NCI-H524 (cell line): ENCODE measurements at regions not wholly inside any gene's neighbourhood (a gene's known extent, or its start where the extent isn't known, plus 50 kb on each side); places are given as distances from the start of the nearest gene placed in this dataset.
A peak's percentile ranks its signal among the peaks of the same experiment; 100 is the strongest.
"Not testable (repeated sequence)": the region's sequence is repeated elsewhere in the genome, so short reads cannot be mapped to it uniquely, and the experiment has no call there.

Source experiments
- DNase-seq, 2 experiments: peaks; one replicate each; lab custom pipeline; 2025; lab: John Stamatoyannopoulos, UW

DNA sequence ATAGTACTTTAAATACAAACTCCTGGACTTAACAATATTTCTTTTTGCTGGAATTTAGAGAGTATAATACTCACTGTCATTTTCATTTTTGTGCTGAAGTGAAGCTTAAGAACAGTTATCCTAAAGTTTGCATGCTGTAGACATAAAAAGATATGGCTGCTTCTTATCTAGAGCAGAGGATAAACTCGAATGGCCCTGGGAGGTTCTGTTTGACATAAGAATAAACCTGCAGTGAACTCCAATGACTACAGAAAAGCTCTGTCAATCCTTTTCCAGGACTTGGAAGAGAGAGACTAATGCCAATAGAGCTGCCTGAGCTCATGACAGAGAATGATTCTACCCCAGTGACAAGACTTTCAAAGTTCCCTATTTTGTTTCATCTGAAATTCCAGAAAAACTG lies 1017.8 kb upstream of the MIR17HG start:
- DNase-seq = no peak

DNA sequence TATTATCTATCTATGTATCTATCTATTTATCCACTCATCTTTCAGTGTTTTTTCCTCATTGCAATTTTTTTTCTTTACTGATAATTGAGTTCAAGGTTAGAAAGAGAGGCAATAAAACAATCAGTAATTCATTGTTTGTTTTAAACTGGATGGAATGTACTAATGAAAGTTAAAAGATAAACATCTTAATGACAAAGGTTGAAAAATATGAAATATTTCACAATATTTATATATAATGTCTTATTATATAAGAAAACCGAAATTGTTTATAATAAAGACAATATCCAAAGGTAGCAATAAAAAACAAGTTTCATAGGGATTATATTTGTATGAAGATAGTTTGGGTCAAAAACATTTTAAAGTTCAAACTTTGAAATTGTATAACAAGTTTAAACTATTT lies 1015.5 kb upstream of the MIR17HG start:
- DNase-seq = no peak

DNA sequence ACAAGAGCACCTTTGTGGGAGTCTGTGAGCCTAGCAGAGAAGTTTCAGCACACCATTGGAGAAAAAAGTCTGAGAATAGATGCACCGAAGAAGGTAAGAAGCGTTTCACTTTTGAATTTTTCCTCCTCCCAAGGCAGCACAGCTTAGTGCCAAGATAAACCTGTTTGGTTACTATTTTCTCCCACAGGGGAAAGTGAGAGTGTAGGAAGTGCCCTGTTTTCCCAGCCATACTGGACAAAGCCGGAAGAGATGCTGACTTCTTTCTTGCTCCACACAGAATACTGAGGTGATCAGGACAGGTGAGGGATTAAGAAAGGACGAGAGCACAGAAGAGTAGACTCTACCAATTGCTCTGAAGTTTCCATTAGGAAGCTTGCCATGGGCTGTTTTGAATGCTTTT lies 1011.0 kb upstream of the MIR17HG start:
- DNase-seq = no peak

DNA sequence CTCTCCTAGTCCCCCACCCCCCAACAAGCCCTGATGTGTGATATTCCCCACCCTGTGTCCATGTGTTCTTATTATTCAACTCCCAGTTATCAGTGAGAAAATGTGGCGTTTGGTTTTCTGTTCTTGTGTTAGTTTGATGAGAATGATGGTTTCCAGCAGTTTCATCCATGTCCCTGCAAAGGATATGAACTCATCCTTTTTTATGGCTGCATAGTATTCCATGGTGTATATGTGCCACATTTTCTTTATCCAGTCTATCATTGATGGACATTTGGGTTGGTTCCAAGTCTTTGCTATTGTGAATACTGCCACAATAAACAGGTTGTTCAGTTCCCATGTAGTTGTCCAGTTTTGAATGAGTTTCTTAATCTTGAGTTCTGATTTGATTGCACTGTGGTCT lies 1006.1 kb upstream of the MIR17HG start:
- DNase-seq = not testable (repeated sequence)

DNA sequence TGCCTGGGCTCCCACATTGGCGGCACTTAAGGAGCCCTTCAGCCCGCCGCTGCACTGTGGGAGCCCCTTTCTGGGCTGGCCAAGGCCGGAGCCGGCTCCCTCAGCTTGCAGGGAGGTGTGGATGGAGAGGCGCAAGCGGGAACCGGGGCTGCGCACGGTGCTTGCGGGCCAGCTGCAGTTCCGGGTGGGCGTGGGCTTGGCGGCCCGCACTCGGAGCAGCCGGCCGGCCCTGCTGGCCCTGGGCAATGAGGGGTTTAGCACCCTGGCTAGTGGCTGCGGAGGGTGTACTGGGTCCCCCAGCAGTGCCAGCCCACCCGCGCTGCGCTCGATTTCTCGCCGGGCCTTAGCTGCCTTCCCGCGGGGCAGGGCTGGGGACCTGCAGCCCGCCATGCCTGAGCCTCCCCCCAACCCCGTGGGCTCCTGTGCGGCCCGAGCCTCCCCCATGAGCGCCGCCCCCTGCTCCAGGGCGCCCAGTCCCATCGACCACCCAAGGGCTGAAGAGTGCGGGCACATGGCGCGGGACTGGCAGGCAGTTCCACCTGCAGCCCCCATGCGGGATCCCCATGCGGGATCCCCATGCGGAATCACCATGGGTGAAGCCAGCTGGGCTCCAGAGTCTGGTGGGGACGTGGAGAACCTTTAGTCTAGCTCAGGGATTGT lies 998.9 kb upstream of the MIR17HG start:
- not testable (repeated sequence) for DNase-seq

DNA sequence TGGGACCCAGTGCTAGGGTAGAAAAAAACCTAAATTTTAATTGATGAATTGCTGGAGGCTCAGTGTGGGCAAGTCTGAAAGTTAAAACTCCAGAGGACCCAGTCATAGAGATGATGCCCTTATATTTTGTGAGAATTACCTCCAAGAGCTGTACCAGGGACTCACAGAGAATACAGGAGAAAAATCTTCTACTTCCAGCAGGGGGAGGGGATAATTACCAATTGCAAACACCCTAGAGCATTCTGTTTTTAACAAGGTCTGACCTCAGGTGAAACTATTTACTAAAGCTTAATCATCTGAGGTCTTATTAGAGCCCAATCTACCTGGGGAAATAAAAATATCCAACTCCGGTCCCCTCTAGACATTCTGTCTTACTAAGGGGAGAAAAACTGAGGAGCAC lies 994.7 kb upstream of the MIR17HG start:
- DNase-seq = no peak

DNA sequence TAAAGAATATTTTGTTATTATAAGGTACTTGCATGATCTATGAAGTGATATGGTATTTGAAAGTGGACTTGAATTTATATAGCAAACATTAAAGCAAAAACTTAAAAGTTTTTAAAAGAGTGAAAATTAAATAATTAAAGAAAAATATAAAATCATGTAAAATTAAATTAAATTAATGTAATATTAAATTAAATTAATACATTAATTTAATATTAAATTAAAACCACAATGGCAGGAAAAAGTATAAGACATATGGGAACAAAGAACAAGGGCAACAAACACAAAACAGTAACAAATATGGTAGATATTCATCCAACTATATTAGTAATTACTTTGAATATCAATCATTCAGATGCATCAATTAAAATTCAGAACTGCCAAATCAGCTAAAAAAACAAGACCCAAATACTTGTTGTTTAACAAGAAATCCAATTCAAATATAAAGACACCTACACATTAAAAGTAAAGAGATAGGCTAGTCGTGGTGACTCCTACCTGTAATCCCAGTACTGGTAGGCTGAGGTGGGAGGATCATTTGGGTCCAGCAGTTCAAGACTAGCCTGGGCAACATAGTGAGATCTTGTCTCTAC lies 992.2 kb upstream of the MIR17HG start:
- DNase-seq = no peak

DNA sequence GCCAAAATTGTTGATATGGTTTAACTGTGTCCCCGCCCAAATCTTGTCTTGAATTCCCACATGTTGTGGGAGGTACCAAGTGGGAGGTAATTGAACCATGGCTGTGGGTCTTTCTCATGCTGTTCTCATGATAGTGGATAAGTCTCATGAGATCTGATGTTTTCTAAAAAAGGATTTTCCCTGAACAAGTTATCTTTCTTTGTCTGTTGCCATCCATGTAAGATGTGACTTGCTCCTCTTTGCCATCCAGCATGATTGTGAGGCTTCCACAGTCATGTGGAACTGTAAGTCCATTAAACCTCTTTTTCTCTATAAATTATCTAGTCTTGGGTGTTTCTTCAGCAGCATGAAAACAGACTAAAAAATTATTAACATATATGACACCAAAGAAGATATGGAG lies 986.7 kb upstream of the MIR17HG start:
- no peak for DNase-seq

DNA sequence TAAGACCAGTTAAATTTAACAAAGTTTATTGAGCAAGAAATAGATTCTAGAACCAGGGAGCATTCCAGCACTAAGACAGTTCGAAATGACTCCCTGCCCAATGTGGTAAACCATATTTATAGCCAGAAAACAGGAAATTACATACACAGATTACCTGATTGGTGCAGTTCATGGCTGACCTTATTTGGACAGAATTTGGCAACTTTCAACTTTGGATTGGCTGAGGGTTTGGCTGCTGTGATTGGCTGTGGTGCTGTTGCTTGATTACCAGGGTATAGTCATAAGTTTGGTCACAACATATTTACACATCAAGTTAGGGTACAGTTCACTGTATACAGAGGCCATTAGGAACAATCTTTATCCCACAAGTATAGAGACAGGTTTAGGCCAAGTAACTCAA lies 984.8 kb upstream of the MIR17HG start:
- no peak for DNase-seq

DNA sequence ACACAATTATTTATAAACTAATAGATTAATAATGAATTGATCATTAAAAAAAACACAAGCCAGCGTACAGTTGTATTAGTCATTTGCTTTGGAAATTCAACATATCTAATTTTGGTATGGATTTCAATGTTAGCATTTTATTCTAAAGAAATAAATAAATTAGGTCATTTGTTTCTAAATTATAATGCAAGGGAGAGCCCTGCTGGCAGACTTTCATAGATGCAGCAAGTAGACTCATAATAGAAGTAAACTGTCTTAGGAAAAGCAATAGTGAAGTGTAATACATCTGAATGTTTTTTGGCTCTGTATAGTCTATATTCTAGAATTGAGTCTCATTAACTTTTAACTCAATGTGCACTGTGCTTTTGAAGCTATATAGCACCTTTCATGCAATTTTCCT lies 982.4 kb upstream of the MIR17HG start:
- peak in 1 of 2 experiments; percentile 3 for DNase-seq

DNA sequence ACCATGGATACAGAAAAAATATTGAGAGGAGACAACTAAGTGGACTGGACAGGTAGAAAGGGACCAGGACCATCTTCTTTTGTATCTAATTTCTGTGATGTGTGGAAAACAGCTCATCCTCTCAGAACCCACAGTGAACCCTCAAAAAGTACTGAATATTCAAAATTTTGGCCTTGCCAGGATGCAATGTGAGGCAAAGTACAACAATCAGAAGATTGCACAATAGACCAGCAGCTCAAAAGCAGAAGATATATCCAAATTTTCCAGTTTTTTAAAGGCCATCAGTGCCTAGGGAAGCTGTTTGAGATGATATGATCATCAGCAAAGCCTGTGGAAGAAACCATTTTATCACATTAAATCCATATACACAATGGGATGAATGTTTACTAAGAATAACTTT lies 973.3 kb upstream of the MIR17HG start:
- no peak for DNase-seq

DNA sequence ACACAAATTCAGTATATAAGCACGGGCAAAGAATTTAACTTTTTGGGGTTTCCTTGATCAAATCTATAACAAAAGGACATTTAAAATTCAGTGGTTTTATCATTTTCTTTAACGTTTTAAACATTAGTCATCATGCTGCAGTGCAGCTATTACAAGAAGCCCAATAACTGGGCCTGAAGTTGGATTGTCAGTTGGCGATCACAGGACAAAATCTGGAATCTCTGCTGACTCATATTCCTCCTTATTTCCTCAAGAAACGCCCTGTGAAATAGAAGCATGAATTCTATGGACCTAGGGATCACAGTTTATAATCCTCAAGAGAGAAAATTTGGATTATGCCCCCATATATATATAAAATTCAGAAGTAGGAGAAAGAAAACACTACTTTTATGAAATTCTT lies 971.6 kb upstream of the MIR17HG start:
- DNase-seq = no peak

DNA sequence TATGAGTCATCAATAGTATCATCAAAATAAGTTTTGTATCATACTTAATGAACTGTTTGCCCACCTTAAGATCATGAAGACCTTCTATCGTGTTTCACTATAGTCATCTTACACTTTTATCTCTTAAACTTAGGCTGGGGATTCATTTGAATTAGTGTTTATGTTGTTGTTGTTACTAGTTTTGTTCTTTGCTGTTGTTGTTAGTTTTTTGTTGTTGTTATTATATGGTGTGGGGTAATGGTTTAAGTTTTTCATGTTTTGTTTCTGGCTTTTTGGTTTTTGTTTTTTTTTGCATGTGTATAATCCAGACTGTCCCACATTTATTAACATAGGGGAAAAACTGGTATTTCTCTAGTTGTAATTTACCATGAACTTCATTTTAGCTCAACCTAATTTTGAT lies 965.1 kb upstream of the MIR17HG start:
- no peak for DNase-seq

DNA sequence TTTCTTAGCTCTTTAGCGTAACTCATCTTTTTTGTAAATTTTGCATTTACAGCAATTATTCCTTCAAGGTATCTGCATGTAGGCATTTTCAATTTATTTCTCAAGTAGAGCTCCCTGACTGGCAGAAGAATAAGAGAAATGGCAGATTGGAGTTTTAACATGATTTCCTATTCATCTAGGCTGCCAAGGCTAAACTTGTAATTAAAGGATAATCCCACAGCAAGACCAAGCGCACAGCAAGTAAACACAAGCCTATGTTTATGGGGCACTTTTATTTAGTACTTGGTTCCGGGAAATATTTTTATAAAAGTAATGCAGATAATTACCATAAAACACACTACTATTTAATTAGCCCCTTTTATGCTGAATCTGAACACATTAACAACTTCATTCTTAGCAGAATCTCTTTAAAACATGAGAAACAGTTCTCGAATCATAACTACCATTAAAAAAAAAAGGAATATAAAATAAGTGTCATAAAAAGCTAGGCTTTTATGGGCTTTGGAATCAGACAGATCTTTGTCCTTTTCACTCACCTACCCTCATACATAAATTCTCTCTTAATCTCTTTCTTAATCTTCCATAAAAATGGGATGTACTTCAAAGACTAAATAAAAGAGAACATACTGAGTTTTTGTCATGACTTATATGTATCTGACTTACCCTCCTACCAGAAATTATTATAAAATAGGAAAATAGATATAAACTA lies 961.6 kb upstream of the MIR17HG start:
- DNase-seq = no peak

DNA sequence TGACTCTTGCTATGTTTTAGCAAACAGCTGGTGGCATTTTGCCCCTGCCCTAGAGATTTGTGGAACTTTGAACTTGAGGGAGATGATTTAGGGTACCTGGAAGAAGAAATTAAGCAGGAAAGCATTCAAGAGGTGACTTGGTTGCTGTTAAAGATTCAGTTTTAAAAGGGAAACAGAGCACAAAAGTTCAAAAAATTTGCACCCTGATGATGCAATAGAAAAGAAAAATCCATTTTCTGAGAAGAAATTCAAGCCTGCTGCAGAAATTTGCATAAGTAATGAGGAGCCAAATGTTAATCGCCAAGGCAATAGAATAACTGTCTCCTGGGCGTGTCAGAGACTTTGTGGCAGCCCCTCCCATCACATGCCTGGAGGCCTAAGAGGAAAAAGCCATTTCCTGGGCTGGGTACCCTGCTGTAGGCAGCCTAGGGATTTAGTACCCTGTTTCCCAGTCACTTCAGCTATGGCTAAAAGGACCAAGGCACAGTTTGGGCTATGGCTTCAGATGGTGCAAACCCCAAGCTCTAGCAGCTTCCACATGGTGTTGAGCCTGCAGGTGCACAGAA lies 958.5 kb upstream of the MIR17HG start:
- DNase-seq = no peak

DNA sequence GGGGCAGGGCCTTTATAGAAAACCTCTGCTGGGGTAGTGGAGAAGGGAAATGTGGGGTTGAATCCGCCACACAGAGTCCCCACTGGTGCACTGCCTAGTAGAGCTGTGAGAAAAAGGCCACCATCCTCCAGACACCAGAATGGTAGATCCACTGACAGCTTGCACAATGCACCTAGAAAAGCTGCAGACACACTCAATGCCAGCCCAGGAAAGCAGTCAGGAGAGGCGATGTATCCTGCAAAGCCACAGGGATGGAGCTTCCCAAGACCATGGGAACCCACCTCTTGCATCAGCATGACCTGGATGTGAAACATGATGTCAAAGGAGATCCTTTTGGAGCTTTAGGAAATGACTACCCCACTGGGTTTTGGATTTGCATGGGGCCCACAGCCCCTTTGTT lies 958.0 kb upstream of the MIR17HG start:
- no peak for DNase-seq

DNA sequence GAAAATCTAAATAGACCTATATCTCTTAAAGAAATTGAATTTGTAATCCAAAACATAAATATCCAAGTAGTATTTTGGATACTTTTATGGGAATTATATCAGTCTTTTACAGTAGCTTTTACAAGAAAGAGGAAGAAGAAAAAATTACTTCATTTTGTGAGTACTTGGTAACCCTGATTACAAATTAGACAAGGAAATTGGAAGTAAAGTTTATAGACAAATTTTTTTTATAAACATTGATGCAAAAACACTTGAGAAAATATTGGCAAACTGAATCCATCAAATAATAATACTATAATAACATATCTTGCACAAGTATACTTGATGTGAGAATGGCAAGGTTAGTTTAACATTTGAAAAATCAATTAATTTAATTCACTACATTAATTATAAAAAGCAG lies 954.1 kb upstream of the MIR17HG start:
- no peak for DNase-seq

DNA sequence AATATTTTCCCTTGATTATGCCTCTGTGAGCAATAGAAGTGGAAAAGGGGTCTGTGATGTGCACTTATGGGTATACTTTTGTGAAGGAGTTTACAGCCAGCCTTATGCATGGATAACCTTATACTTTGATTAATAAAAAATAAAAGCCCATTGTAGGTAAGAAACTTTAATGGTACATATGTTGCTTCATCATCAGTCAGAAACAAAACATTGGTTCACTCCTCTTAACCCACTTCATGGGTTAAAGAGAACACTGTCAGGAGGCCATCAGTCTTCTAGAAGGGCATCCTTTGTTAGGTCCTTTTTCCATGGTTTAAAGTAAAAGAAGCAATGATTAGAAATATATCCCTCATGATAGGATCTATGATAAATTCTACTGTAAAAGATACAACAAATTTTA lies 952.1 kb upstream of the MIR17HG start:
- no peak for DNase-seq

DNA sequence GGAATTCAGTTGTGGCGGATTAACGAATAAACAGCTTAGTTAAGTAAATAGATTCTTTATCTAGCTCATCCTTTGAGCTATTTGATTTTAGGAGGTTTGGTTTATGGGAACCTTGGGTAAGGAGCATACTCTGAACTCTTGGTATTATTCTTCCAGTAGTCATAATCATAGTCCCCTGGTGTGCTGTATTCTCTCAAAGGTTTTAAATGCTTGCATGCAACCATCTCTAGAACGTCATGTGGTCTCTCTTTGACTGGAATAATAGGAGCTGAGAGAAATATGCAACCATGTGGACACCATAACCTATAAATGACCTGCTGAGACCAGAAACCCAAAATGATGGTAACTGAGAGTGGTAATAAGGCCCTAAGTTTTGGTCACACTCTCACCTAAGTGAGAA lies 951.6 kb upstream of the MIR17HG start:
- no peak for DNase-seq

DNA sequence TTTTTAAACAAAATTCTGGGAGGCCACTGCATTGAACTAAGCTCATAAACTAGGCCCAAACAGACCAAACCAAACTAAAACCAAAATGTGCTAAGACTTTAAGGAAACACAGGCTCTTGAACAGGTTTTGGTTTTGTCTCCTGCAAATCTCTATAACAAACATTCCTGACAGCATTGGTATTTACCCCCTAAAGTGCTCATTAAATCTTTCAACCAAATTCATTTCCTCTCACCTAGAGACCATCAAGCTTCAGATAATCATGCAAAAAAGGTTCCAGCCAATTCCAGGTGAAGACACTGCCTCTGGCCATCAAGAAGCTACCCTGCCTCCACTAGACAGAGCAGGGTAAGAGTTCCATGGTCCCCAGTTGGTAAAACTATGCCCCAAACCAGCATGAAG lies 951.2 kb upstream of the MIR17HG start:
- DNase-seq = no peak

DNA sequence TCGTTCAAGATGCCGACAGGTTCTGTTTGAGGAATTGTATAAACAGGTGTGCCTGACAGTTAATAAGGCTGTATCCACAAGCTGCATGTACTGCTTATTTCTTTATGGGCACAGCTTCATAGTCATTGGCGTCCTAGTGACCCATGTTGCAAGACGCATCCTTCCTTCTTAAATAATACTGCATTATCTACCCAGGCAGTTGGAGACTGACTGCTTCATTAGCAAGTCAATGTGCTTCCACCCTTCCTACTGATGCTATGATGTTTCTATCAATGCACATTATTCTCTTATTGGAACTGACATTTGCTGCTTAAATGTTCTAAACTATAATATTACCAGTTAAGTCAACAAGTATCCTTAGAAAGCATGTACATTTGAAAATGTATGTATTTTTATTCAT lies 950.0 kb upstream of the MIR17HG start:
- no peak for DNase-seq

DNA sequence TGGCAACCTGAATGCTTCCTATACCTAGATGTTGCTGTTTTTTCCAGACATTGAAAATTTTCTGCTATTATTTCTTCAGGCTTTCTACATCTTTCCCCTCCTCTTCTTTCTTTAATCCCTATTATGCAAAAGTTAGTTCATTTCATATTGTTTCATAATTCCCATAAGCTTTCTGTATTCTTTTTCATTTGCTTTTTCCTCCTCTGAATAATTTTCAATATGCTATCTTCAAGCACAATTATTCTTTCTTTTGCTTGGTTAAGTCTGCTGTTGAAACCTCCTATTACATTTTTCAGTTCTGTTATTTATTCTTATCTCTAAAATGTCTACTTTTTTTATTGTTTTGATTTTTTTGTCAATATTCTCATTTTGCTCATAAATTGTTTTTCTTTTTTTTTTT lies 947.1 kb upstream of the MIR17HG start:
- DNase-seq = no peak

DNA sequence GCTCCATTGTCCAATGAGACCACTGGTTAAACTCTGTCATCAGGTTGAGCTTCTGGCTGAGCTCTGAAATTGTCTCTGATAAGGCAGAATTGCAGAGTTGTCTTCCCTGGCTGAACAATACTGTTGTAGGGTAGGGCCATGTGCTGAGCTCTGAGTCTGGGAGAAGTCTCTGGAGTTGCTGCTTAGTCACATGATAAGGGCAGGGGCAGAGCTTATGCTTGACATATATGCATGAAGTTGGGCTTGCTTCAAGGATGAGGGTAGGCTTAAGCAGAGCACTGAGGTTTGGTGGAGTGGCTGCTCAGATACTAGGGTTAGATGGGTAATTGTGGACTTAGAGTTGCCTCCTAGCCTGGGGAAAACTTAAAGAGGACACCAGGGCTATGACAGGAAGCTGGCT lies 946.3 kb upstream of the MIR17HG start:
- DNase-seq = no peak
